ENCODE measurements at regions not wholly inside any gene's neighbourhood (a gene's known extent, or its start where the extent isn't known, plus 50 kb on each side); places are given as distances from the start of the nearest gene placed in this dataset.

DNA sequence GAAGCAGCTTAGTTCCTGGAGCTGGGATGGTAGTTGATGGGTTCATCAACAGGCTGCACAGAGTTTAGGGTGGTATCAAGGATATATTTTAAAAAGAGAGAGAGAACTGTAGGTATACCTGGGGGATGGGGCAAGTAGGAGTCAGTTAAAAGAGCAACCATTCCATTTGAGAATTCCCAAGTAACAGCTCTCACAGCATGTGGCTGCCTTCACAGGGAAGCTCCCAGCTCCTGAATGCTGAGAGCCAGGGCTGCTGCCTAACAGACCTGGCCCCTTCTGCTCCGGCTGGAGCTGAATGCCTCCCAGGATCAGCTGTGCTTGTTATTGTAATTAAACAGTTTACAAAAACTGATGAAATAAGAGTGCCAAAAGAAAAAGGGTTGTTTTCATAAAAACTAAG lies 58.8 kb upstream of the GPR26 start (continued):
- TF ChIP-seq CHD7 (IDR thresholded peaks at IDR 0.05; ENCODE audit: insufficient replicate concordance, low read length) (no peak), POLR2A (IDR thresholded peaks at IDR 0.05; ENCODE audit: control extremely low read depth in 1 of 2, low read depth in 2 of 2, low read length in 2 of 2) (no peak), JUN (IDR thresholded peaks at IDR 0.05; ENCODE audit: low read depth, low read length) (no peak), POU5F1 (IDR thresholded peaks at IDR 0.05; ENCODE audit: low read depth, low read length) (no peak), HDAC2 (IDR thresholded peaks at IDR 0.05; ENCODE audit: borderline replicate concordance in 1 of 2, low read depth in 2 of 2, low read length in 2 of 2) (no peak), HDAC6 (IDR thresholded peaks at IDR 0.05; ENCODE audit: low read depth, low read length) (no peak), TEAD4 (IDR thresholded peaks at IDR 0.05; ENCODE audit: low read depth, low read length) (peak; percentile 77), POLR2AphosphoS5 (IDR thresholded peaks at IDR 0.05; ENCODE audit: low read depth, low read length) (no peak), EZH2 (IDR thresholded peaks at IDR 0.05; ENCODE audit: low read depth, low read length, severe bottlenecking) (no peak), SIN3A (conservative IDR thresholded peaks at IDR 0.05 in 1 of 2, IDR thresholded peaks at IDR 0.05 in 1 of 2; ENCODE audit: low read depth in 1 of 2, low read length in 2 of 2) (0 out of 4 replicates have a peak, but pooled peaks of 1 of the 2 experiments have one; percentile 16)

All from H1 (cell line).